ENCODE measurements at regions not wholly inside any gene's neighbourhood (a gene's known extent, or its start where the extent isn't known, plus 50 kb on each side); places are given as distances from the start of the nearest gene placed in this dataset.

DNA sequence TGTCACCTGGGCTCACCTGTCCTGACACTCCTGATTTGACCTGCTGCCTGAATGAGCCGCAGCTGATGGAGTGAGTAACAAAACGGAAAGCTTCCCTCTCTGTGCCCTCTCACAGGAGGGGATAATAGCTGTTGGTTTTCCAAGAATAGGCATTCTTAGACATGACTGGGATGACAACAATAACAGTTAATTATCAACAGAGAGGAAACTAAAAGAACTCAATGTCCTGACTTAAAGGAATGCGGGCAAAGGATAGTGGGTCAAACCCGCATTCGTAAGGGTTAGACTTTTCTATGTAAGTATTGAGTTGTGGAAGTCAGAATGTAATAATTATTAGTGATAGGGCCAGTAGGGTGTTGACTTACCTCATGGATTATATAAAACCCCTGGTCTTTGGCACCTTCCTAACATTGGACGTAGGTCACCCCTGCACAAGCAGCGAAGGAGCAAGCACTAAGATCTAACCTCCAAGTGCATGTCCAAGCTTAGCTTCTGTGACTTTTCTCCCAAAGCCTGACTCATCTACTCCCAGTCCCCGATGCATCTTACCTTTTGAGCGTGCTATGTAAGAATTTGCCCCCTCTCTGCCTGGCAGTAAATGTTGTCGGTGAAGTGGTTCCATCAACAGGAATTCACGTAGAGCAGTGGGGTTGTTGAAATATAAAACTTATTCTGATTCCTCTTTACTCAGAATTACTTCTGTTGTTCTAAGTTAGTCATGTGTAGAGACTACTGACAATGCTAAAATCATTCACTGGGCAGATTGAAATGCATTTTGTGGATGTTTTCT, 442.3 kb downstream of the FGF9 start:
- no peak for TF ChIP-seq SIN3A (IDR thresholded peaks at IDR 0.05; ENCODE audit: borderline replicate concordance, insufficient read depth, low read length)
- TF ChIP-seq, protein P1, sequence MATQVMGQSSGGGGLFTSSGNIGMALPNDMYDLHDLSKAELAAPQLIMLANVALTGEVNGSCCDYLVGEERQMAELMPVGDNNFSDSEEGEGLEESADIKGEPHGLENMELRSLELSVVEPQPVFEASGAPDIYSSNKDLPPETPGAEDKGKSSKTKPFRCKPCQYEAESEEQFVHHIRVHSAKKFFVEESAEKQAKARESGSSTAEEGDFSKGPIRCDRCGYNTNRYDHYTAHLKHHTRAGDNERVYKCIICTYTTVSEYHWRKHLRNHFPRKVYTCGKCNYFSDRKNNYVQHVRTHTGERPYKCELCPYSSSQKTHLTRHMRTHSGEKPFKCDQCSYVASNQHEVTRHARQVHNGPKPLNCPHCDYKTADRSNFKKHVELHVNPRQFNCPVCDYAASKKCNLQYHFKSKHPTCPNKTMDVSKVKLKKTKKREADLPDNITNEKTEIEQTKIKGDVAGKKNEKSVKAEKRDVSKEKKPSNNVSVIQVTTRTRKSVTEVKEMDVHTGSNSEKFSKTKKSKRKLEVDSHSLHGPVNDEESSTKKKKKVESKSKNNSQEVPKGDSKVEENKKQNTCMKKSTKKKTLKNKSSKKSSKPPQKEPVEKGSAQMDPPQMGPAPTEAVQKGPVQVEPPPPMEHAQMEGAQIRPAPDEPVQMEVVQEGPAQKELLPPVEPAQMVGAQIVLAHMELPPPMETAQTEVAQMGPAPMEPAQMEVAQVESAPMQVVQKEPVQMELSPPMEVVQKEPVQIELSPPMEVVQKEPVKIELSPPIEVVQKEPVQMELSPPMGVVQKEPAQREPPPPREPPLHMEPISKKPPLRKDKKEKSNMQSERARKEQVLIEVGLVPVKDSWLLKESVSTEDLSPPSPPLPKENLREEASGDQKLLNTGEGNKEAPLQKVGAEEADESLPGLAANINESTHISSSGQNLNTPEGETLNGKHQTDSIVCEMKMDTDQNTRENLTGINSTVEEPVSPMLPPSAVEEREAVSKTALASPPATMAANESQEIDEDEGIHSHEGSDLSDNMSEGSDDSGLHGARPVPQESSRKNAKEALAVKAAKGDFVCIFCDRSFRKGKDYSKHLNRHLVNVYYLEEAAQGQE (IDR thresholded peaks at IDR 0.05; ENCODE audit: insufficient read depth in 1 of 2, low read depth in 2 of 2, low read length in 2 of 2) = no peak
- TF ChIP-seq FOXP2 (optimal IDR thresholded peaks at IDR 0.05; ENCODE audit: borderline replicate concordance, extremely low read depth, extremely low read length, insufficient read depth) = no peak
- TF ChIP-seq POLR2AphosphoS5 (IDR thresholded peaks at IDR 0.05; ENCODE audit: low read depth, low read length) = no peak
- no peak for TF ChIP-seq TAF1 (IDR thresholded peaks at IDR 0.05; ENCODE audit: borderline replicate concordance, insufficient read depth, low read length)

DNA sequence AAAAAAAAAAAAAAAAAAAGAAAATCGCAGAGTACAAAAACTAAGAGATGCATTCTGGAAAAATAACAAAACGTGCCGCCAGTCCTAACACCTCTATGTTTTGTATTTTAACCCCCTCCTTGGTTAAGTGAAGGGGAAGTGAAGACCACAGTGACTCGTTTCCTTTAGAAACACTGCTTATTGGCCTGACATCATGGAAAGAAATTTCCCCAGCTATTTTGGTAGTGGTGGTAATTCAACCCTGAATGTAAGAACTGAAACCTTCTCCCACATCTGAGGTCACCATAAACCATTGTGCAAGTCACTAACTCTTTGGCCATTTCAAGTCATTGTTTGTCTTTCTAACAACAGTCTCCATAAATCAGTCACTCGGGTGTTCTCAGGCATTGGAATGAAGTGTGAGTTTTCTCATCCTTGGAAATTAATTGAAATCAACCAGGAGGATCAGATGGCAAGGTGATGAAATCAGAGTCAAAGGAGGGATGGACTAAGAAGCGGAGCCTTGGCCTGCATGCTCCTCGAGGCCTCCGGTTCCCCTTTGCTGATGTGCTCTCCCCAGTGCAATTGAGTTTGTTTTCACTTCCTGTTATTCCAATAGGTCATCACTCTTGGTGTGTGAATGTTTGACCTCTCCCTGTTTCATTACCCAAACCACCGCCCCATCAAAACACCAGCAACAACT, 443.9 kb downstream of the FGF9 start:
- TF ChIP-seq FOXP2 (optimal IDR thresholded peaks at IDR 0.05; ENCODE audit: borderline replicate concordance, extremely low read depth, extremely low read length, insufficient read depth) (no peak), TAF1 (IDR thresholded peaks at IDR 0.05; ENCODE audit: borderline replicate concordance, insufficient read depth, low read length) (no peak), SIN3A (IDR thresholded peaks at IDR 0.05; ENCODE audit: borderline replicate concordance, insufficient read depth, low read length) (no peak), POLR2AphosphoS5 (IDR thresholded peaks at IDR 0.05; ENCODE audit: low read depth, low read length) (no peak)
- TF ChIP-seq, protein P1 (IDR thresholded peaks at IDR 0.05; ENCODE audit: insufficient read depth in 1 of 2, low read depth in 2 of 2, low read length in 2 of 2) = no peak

DNA sequence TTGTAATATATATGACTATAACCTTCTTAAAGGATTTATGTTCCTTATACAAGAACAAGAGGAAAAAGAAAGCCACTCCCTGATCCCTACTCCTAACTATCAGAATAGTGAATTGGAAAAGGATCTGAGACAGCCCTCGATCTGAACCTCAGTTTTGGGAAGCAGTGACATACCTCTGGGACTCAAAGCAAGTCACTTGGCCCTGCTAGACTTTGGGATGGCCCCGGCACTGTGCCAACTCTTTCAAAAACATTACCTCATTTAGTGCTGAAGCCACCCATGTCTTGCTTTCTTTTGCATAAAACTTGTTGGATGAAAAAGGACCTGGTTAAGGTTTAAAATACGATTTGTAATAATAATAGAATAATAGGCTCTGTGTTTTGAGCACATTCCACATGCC, 447.3 kb downstream of the FGF9 start:
- TF ChIP-seq POLR2AphosphoS5 (IDR thresholded peaks at IDR 0.05; ENCODE audit: low read depth, low read length) (no peak), TAF1 (IDR thresholded peaks at IDR 0.05; ENCODE audit: borderline replicate concordance, insufficient read depth, low read length) (no peak), FOXP2 (optimal IDR thresholded peaks at IDR 0.05; ENCODE audit: borderline replicate concordance, extremely low read depth, extremely low read length, insufficient read depth) (no peak), SIN3A (IDR thresholded peaks at IDR 0.05; ENCODE audit: borderline replicate concordance, insufficient read depth, low read length) (no peak)
- TF ChIP-seq, protein P1 (IDR thresholded peaks at IDR 0.05; ENCODE audit: insufficient read depth in 1 of 2, low read depth in 2 of 2, low read length in 2 of 2) = no peak

DNA sequence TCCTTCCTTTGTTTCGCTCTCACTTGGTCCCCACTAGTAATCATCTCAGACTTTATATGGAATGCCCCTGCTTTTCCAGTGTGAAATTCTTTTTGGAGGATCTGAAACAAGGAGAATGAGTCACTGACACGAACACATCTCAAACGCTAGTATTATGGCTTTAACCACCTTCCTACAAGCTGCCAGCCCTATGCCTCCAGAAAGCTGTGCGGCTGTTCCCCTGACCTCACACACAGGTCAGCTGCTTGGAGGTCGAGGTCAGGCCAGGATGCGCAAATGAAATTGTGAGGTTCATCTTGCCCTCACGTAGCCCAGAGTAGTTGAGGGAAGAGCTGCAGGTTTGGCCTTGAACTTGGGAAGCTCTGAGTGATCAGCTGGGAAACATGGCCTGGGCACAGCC, 449.8 kb downstream of the FGF9 start:
- TF ChIP-seq POLR2AphosphoS5 (IDR thresholded peaks at IDR 0.05; ENCODE audit: low read depth, low read length) = no peak
- TF ChIP-seq FOXP2 (optimal IDR thresholded peaks at IDR 0.05; ENCODE audit: borderline replicate concordance, extremely low read depth, extremely low read length, insufficient read depth) = no peak
- TF ChIP-seq SIN3A (IDR thresholded peaks at IDR 0.05; ENCODE audit: borderline replicate concordance, insufficient read depth, low read length) = no peak
- TF ChIP-seq, protein P1 (IDR thresholded peaks at IDR 0.05; ENCODE audit: insufficient read depth in 1 of 2, low read depth in 2 of 2, low read length in 2 of 2) = no peak
- TF ChIP-seq TAF1 (IDR thresholded peaks at IDR 0.05; ENCODE audit: borderline replicate concordance, insufficient read depth, low read length) = no peak
